Upper lobe of left lung (tissue), 6 donors: ENCODE measurements at regions not wholly inside any gene's neighbourhood (a gene's known extent, or its start where the extent isn't known, plus 50 kb on each side); places are given as distances from the start of the nearest gene placed in this dataset.
A peak's percentile ranks its signal among the peaks of the same experiment; 100 is the strongest.

ENCODE experiments used
- ATAC-seq, 2 donors: fragments of 200-7000 bp; cut with Tn5 transposase; one replicate each; pipeline ENCODE4 v1.9.1; 2022; ENCODE audit warnings: mild to moderate bottlenecking in 2 of 2, moderate library complexity in 2 of 2; ENCODE audit not compliant: low FRiP score in 2 of 2
- DNase-seq, 2 donors: peaks; one replicate each; pipeline ENCODE4 v3.0.0-alpha.2; 2019 to 2020
- H3K27ac ChIP-seq, 4 donors: fragments of 200-600 bp; sonication (generic); one replicate each; pipeline ENCODE4 v1.5.1; 2016 to 2019
- H3K27me3 ChIP-seq, 4 donors: fragments of 200-600 bp; sonication (generic); one replicate each; pipeline ENCODE4 v1.5.1; 2017 to 2019
- H3K36me3 ChIP-seq, 4 donors: fragments of 200-600 bp; sonication (generic); one replicate each; pipeline ENCODE4 v1.5.1; 2016 to 2019
- H3K4me1 ChIP-seq, 4 donors: fragments of 200-600 bp; sonication (generic); one replicate each; pipeline ENCODE4 v1.5.1; 2018 to 2019
- H3K4me3 ChIP-seq, 4 donors: fragments of 200-600 bp; sonication (generic); one replicate each; pipeline ENCODE4 v1.5.1; 2017 to 2019; ENCODE audit warnings: mild to moderate bottlenecking in 2 of 4, moderate library complexity in 1 of 4
- H3K9me3 ChIP-seq, 4 donors: fragments of 200-600 bp; sonication (generic); one replicate each; pipeline ENCODE4 v1.5.1; 2018 to 2019
- EP300 ChIP-seq, 4 donors: sonication (generic); formaldehyde crosslinking; IDR thresholded peaks; one replicate each; pipeline ENCODE4 v1.5.1; 2017; ENCODE audit warnings: antibody characterized with exemption in 4 of 4, control low read depth in 2 of 4
- POLR2A ChIP-seq, 4 donors: fragments of 450-650 bp; IDR thresholded peaks; one replicate each; pipeline ENCODE4 v1.5.1; 2016 to 2017; ENCODE audit warnings: antibody characterized with exemption in 4 of 4, mild to moderate bottlenecking in 2 of 4
- POLR2AphosphoS5 ChIP-seq, 2 donors: sonication (generic); formaldehyde crosslinking; IDR thresholded peaks; one replicate each; pipeline ENCODE4 v1.5.1; 2017; ENCODE audit warnings: antibody characterized with exemption in 2 of 2
- WGBS, 2 donors: methylation state at CpG; one replicate each; pipeline ENCODE4 v1.1.5; 2017 to 2018; 5-methylcytosine and 5-hydroxymethylcytosine counted together
- TF ChIP-seq, protein P1 (sequence below), 6 experiments: fragments of 450-650 bp in 4 of 6; fragments of 200-600 bp in 2 of 6; sonication (generic) in 2 of 6; IDR thresholded peaks; one replicate each; pipeline ENCODE4 v1.5.1; 2016 to 2019; ENCODE audit warnings: antibody characterized with exemption in 6 of 6
- donor health status: DM: no; HTN: no; CAD: no; lungs with moderate emphysema.
- donor health status: DM: no; HTN: yes; CAD: no; lungs with severe emphysema.

DNA sequence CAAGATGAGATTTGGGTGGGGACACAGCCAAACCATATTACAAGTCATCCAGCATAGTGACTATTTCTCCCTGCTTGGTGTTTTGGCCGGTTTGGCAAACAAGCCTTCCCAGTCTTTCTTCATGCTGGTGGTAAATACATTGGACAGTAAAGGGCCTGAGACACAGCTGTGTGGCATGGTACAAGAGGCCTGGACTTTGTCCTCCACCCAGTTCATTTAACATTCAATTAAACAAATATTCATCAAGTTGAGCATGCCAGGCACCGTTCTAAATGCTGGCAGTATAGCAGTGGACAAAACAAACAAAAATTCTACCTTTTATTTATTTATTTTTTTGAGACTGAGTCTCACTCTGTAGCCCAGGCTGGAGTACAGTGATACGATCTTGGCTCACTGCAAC is 62.7 kb upstream of the SLC28A3 start:
- no peak overlapping the region for H3K4me3 ChIP-seq
- TF ChIP-seq POLR2AphosphoS5 (IDR thresholded peaks at IDR 0.05) (no peak), EP300 (IDR thresholded peaks at IDR 0.05) (no peak), POLR2A (IDR thresholded peaks at IDR 0.05) (no peak)
- TF ChIP-seq, protein P1, sequence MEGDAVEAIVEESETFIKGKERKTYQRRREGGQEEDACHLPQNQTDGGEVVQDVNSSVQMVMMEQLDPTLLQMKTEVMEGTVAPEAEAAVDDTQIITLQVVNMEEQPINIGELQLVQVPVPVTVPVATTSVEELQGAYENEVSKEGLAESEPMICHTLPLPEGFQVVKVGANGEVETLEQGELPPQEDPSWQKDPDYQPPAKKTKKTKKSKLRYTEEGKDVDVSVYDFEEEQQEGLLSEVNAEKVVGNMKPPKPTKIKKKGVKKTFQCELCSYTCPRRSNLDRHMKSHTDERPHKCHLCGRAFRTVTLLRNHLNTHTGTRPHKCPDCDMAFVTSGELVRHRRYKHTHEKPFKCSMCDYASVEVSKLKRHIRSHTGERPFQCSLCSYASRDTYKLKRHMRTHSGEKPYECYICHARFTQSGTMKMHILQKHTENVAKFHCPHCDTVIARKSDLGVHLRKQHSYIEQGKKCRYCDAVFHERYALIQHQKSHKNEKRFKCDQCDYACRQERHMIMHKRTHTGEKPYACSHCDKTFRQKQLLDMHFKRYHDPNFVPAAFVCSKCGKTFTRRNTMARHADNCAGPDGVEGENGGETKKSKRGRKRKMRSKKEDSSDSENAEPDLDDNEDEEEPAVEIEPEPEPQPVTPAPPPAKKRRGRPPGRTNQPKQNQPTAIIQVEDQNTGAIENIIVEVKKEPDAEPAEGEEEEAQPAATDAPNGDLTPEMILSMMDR (IDR thresholded peaks at IDR 0.05), result no peak
- H3K27ac ChIP-seq, result no peak overlapping the region
- H3K36me3 ChIP-seq, result no peaks in the 10 kb centered on the region
- no peaks in the 10 kb centered on the region for H3K27me3 ChIP-seq
- H3K9me3 ChIP-seq, result no peaks in the 10 kb centered on the region
- WGBS, 2 donors, result 77 to 87% methylated on average over 3 of the region's 3 CpGs
- DNase-seq (no peak), ATAC-seq (no peak)
- no peaks in the 10 kb centered on the region for H3K4me1 ChIP-seq

DNA sequence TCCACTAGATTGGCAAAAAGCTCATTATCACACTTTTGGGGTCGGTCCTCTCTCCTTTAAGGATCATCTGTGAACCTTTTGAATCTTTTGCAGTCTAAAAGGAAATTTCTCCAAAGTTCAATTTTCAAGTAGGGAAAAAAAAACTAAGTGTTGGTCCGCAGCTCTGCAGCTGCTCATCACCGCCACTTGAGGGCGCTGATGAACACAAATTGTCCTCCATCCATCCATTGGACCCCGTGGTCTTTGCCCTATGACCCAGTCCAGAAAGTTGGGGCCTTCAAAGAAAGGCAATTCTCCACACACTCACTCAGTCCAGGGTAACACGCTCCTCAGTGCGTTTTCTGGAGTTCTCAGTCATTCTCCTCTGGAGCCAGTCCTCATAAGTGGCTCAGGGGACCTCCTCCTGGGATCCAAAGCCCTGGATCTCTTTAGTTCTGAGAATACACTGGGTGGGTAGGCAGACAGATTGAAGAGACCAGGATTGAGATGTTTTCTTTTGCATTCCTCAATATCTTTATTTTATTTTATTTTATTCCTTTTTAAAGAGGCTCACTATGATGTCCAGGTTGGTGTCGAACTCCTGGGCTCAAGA is 63.6 kb upstream of the SLC28A3 start:
- WGBS, 2 donors, result 37 to 38% methylated on average over 8 of the region's 8 CpGs
- no peaks in the 10 kb centered on the region for H3K36me3 ChIP-seq
- TF ChIP-seq POLR2A (IDR thresholded peaks at IDR 0.05), result no peak
- TF ChIP-seq, protein P1 (IDR thresholded peaks at IDR 0.05), result peak in 4 of 6 experiments; percentile 25 to 50 (median 40)
- no peak for TF ChIP-seq EP300 (IDR thresholded peaks at IDR 0.05)
- TF ChIP-seq POLR2AphosphoS5 (IDR thresholded peaks at IDR 0.05), result no peak
- no peak for DNase-seq
- ATAC-seq, result no peak
- no peak overlapping the region for H3K4me3 ChIP-seq
- no peak overlapping the region for H3K27ac ChIP-seq
- no peaks in the 10 kb centered on the region for H3K9me3 ChIP-seq
- H3K4me1 ChIP-seq, result no peaks in the 10 kb centered on the region
- no peaks in the 10 kb centered on the region for H3K27me3 ChIP-seq

DNA sequence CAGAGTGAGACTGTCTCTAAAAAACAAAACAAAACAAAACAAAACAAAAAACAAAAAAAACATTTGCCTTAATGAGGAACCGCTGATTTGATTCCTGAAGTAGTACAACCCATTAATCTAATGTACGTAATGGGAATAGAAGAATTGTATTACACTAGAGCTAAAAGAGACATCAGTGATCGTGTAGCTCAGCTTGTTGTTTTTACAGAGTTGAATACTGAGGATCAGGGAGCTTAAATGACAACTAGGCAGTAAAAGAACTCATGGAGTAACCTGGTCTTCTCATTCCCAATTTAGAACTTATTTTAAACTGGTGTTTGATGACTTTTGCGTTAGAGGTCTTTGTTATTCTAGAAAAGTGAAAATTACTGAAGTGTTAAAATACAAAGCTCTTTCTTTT is 65.1 kb upstream of the SLC28A3 start:
- TF ChIP-seq EP300 (IDR thresholded peaks at IDR 0.05) (no peak), POLR2AphosphoS5 (IDR thresholded peaks at IDR 0.05) (no peak), POLR2A (IDR thresholded peaks at IDR 0.05) (no peak)
- TF ChIP-seq, protein P1 (IDR thresholded peaks at IDR 0.05), result no peak
- no peaks in the 10 kb centered on the region for H3K36me3 ChIP-seq
- ATAC-seq, result no peak
- no peaks in the 10 kb centered on the region for H3K27me3 ChIP-seq
- no peak for DNase-seq
- 92 to 94% methylated on average over 4 of the region's 4 CpGs for WGBS, 2 donors
- no peak overlapping the region for H3K27ac ChIP-seq
- no peaks in the 10 kb centered on the region for H3K9me3 ChIP-seq
- H3K4me3 ChIP-seq, result no peak overlapping the region
- H3K4me1 ChIP-seq, result no peaks in the 10 kb centered on the region

DNA sequence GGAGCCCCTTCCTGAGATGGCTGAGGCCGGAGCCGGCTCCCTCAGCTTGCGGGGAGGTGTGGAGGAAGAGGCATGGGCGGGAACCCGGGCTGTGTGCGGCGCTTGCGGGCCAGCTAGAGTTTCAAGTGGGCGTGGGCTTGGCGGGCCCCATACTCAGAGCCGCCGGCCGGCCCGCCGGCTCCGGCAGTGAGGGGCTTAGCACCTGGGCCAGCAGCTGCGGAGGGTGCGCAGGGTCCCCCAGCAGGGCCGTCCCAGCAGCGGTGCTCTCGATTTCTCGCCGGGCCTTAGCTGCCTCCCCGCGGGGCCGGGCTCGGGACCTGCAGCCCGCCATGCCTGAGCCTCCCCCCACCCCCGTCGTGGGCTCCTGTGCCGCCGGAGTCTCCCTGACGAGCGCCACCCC is 67.9 kb upstream of the SLC28A3 start:
- ATAC-seq, result no peak
- DNase-seq, result peak in 1 of 2 donors; percentile 74

More for the DNA sequence above, 67.9 kb upstream of the SLC28A3 start:
- no peaks in the 10 kb centered on the region for H3K27me3 ChIP-seq
- TF ChIP-seq POLR2AphosphoS5 (IDR thresholded peaks at IDR 0.05) (no peak), EP300 (IDR thresholded peaks at IDR 0.05) (no peak), POLR2A (IDR thresholded peaks at IDR 0.05) (no peak)
- TF ChIP-seq, protein P1 (IDR thresholded peaks at IDR 0.05), result no peak
- no peak overlapping the region for H3K4me3 ChIP-seq
- H3K4me1 ChIP-seq, result peaks cover 0 to 4% (median 0%) of the 10 kb centered on the region in 4 donors
- no peak overlapping the region for H3K27ac ChIP-seq
- 95 to 100% methylated on average over 4 to 22 of the region's 34 CpGs for WGBS, 2 donors
- H3K9me3 ChIP-seq, result no peaks in the 10 kb centered on the region
- H3K36me3 ChIP-seq, result no peaks in the 10 kb centered on the region
